ENCODE measurements at regions not wholly inside any gene's neighbourhood (a gene's known extent, or its start where the extent isn't known, plus 50 kb on each side); places are given as distances from the start of the nearest gene placed in this dataset.

- Histone ChIP-seq H3K27ac (no peak overlapping the region), H3K27me3 (no peaks in the 10 kb centered on the region), H3K4me3 (no peak overlapping the region), H3K4me1 (no peaks in the 10 kb centered on the region), H3K36me3 (no peaks in the 10 kb centered on the region), H3K9me3 (no peaks in the 10 kb centered on the region)
- intact Hi-C loops (cut with DNase I; ENCODE audit: low total_unique reads), result no loop called here
- DNase-seq (no peak), ATAC-seq (no peak)
- TF ChIP-seq POLR2A (IDR thresholded peaks at IDR 0.05), result no peak
- TF ChIP-seq CTCF (IDR thresholded peaks at IDR 0.05 in 4 of 5, conservative IDR thresholded peaks at IDR 0.05 in 1 of 5), result no peak
- in situ Hi-C loops (cut with MboI; ENCODE audit: low sequenced_read_pairs in 4 of 4), result no loop called here
Measured at GRCh38 chr6:140940251-140940925, 1192.3 kb upstream of the GJE1 start.

- ATAC-seq (no peak), DNase-seq (no peak)
- Histone ChIP-seq H3K36me3 (no peaks in the 10 kb centered on the region), H3K4me3 (no peak overlapping the region), H3K4me1 (no peaks in the 10 kb centered on the region), H3K9me3 (no peaks in the 10 kb centered on the region), H3K27ac (no peak overlapping the region), H3K27me3 (no peaks in the 10 kb centered on the region)
- intact Hi-C loops (cut with DNase I; ENCODE audit: low total_unique reads) (no loop called here), in situ Hi-C loops (cut with MboI; ENCODE audit: low sequenced_read_pairs in 4 of 4) (no loop called here)
- no peak for TF ChIP-seq CTCF (IDR thresholded peaks at IDR 0.05 in 4 of 5, conservative IDR thresholded peaks at IDR 0.05 in 1 of 5)
- TF ChIP-seq POLR2A (IDR thresholded peaks at IDR 0.05), result no peak
Measured at GRCh38 chr6:140932909-140933308, 1199.8 kb upstream of the GJE1 start.

- in situ Hi-C loops (cut with MboI; ENCODE audit: low sequenced_read_pairs in 4 of 4), result no loop called here
- ATAC-seq (no peak), DNase-seq (no peak)
- intact Hi-C loops (cut with DNase I; ENCODE audit: low total_unique reads), result no loop called here
- Histone ChIP-seq H3K27me3 (no peaks in the 10 kb centered on the region), H3K36me3 (no peaks in the 10 kb centered on the region), H3K27ac (no peak overlapping the region), H3K4me1 (no peaks in the 10 kb centered on the region), H3K4me3 (no peak overlapping the region), H3K9me3 (no peaks in the 10 kb centered on the region)
- no peak for TF ChIP-seq CTCF (IDR thresholded peaks at IDR 0.05 in 4 of 5, conservative IDR thresholded peaks at IDR 0.05 in 1 of 5)
- no peak for TF ChIP-seq POLR2A (IDR thresholded peaks at IDR 0.05)
Measured at GRCh38 chr6:140931581-140931980, 1201.1 kb upstream of the GJE1 start.

GRCh38 chr6:140929121-140929520, 1203.6 kb upstream of the GJE1 start:
- Histone ChIP-seq H3K27me3 (no peaks in the 10 kb centered on the region), H3K9me3 (no peaks in the 10 kb centered on the region), H3K36me3 (no peaks in the 10 kb centered on the region), H3K4me1 (no peaks in the 10 kb centered on the region), H3K4me3 (no peak overlapping the region), H3K27ac (no peak overlapping the region)
- TF ChIP-seq POLR2A (IDR thresholded peaks at IDR 0.05), result no peak
- no peak for TF ChIP-seq CTCF (IDR thresholded peaks at IDR 0.05 in 4 of 5, conservative IDR thresholded peaks at IDR 0.05 in 1 of 5)
- in situ Hi-C loops (cut with MboI; ENCODE audit: low sequenced_read_pairs in 4 of 4) (no loop called here), intact Hi-C loops (cut with DNase I; ENCODE audit: low total_unique reads) (no loop called here)
- DNase-seq, result no peak
- ATAC-seq, result no peak

GRCh38 chr6:140923048-140923447, 1209.7 kb upstream of the GJE1 start:
- Histone ChIP-seq H3K4me3 (no peak overlapping the region), H3K4me1 (peaks cover 0 to 3% of the 10 kb centered on the region in 2 donors), H3K27me3 (no peaks in the 10 kb centered on the region), H3K36me3 (no peaks in the 10 kb centered on the region), H3K9me3 (no peaks in the 10 kb centered on the region), H3K27ac (no peak overlapping the region)
- intact Hi-C loops (cut with DNase I; ENCODE audit: low total_unique reads), result loop anchor here (5.0 kb wide), 1 partner anchor 1556 kb away; no protein-coding TSS in a partner anchor
- TF ChIP-seq POLR2A (IDR thresholded peaks at IDR 0.05), result no peak
- no peak for TF ChIP-seq CTCF (IDR thresholded peaks at IDR 0.05 in 4 of 5, conservative IDR thresholded peaks at IDR 0.05 in 1 of 5)
- ATAC-seq, result no peak
- no peak for DNase-seq
- in situ Hi-C loops (cut with MboI; ENCODE audit: low sequenced_read_pairs in 4 of 4), result no loop called here
